ENCODE measurements at regions not wholly inside any gene's neighbourhood (a gene's known extent, or its start where the extent isn't known, plus 50 kb on each side); places are given as distances from the start of the nearest gene placed in this dataset.
A peak's percentile ranks its signal among the peaks of the same experiment; 100 is the strongest.

- DNase-seq (ENCODE audit: low spot score) = no peak
These were observed 181.5 kb downstream of the USP12 start for GRCh38 chr13:26989957-26990713.

- no peak for DNase-seq (ENCODE audit: low spot score)
These were observed 182.2 kb downstream of the USP12 start for GRCh38 chr13:26989261-26989956.

GRCh38 chr13:26988059-26988769, 183.4 kb downstream of the USP12 start:
- no peak for DNase-seq (ENCODE audit: low spot score)

GRCh38 chr13:26987486-26988013, 184.1 kb downstream of the USP12 start:
- no peak for DNase-seq (ENCODE audit: low spot score)

- peak; percentile 88 for DNase-seq (ENCODE audit: low spot score)
These were observed 186.2 kb downstream of the USP12 start for GRCh38 chr13:26985285-26985878.

- DNase-seq (ENCODE audit: low spot score) = no peak
These were observed 187.3 kb downstream of the USP12 start for GRCh38 chr13:26984337-26984736.

- DNase-seq (ENCODE audit: low spot score) = no peak
These were observed 187.9 kb downstream of the USP12 start for GRCh38 chr13:26983543-26984320.

- no peak for DNase-seq (ENCODE audit: low spot score)
These were observed 191.2 kb downstream of the USP12 start for GRCh38 chr13:26980099-26981031.

GRCh38 chr13:26979334-26979733, 192.3 kb downstream of the USP12 start:
- DNase-seq (ENCODE audit: low spot score) = no peak

GRCh38 chr13:26978081-26978860, 193.3 kb downstream of the USP12 start:
- DNase-seq (ENCODE audit: low spot score) = no peak

- DNase-seq (ENCODE audit: low spot score) = no peak
These were observed 194.1 kb downstream of the USP12 start for GRCh38 chr13:26977541-26977940.

GRCh38 chr13:26976313-26976712, 195.3 kb downstream of the USP12 start:
- no peak for DNase-seq (ENCODE audit: low spot score)

GRCh38 chr13:26973946-26974345, 197.7 kb downstream of the USP12 start:
- DNase-seq (ENCODE audit: low spot score) = no peak

- DNase-seq (ENCODE audit: low spot score) = no peak
These were observed 198.3 kb downstream of the USP12 start for GRCh38 chr13:26973295-26973694.

GRCh38 chr13:26971990-26972887, 199.4 kb downstream of the USP12 start:
- DNase-seq (ENCODE audit: low spot score) = peak; percentile 84

- no peak for DNase-seq (ENCODE audit: low spot score)
These were observed 202.9 kb downstream of the USP12 start for GRCh38 chr13:26968431-26969341.

Measured in cerebellar cortex (tissue), 1 donor.